Panc1 (cell line): ENCODE measurements at regions not wholly inside any gene's neighbourhood (a gene's known extent, or its start where the extent isn't known, plus 50 kb on each side); places are given as distances from the start of the nearest gene placed in this dataset.

Experiments used
- ATAC-seq: fragments of 200-7000 bp; cut with Tn5 transposase; 2 replicates; pipeline ENCODE4 v1.9.1; 2020; ENCODE audit warnings: mild to moderate bottlenecking, moderate library complexity
- BruUV-seq: library from RNA; stranded (reverse); fragments of 400-500 nt; replicated peaks from 2 replicates; lab custom pipeline; 2021; lab: Mats Ljungman, UMichigan
- CTCF ChIA-PET: fragments of 300-600 bp; sonication (Branson Sonifier 250); formaldehyde crosslinking; loops from one replicate; lab custom pipeline; 2022; ENCODE audit warnings: antibody characterized with exemption; lab: Charles Lee
- POLR2A ChIA-PET: fragments of 300-600 bp; sonication (Branson Sonifier 250); formaldehyde crosslinking; loops from one replicate; lab custom pipeline; 2022; ENCODE audit warnings: antibody characterized with exemption; lab: Charles Lee
- DNase-seq: peaks from one replicate; pipeline ENCODE4 v3.0.0-alpha.2; 2010; ENCODE audit warnings: low read depth, low spot score
- H3K27ac ChIP-seq: 2 replicates; pipeline ENCODE4 v1.5.1; 2011; ENCODE audit warnings: mild to moderate bottlenecking, low read length, inconsistent platforms
- H3K27me3 ChIP-seq: fragments of 200-500 bp; sonication (Bioruptor generic); 2 replicates; pipeline ENCODE4 v1.6.0; 2014; ENCODE audit warnings: low read length, inconsistent platforms; ENCODE audit not compliant: control insufficient read depth, insufficient read depth
- H3K36me3 ChIP-seq: fragments of 200-500 bp; sonication (Bioruptor generic); 2 replicates; pipeline ENCODE4 v1.5.1; 2014; ENCODE audit warnings: inconsistent platforms, mild to moderate bottlenecking, low read length, moderate library complexity; ENCODE audit not compliant: control insufficient read depth, insufficient read depth
- H3K4me1 ChIP-seq: 2 replicates; pipeline ENCODE4 v1.5.1; 2011; ENCODE audit warnings: inconsistent platforms, mild to moderate bottlenecking, low read length, moderate library complexity; ENCODE audit not compliant: control insufficient read depth, insufficient read depth
- H3K4me3 ChIP-seq, 2 experiments: 2 replicates each; pipeline ENCODE4 v1.5.1; 2011 to 2012; ENCODE audit warnings: low read depth in 2 of 2, low read length in 2 of 2, mild to moderate bottlenecking in 2 of 2, inconsistent platforms in 1 of 2, moderate library complexity in 1 of 2
- H3K9me3 ChIP-seq: fragments of 200-500 bp; sonication (Bioruptor generic); 2 replicates; pipeline ENCODE4 v1.5.1; 2014; ENCODE audit warnings: low read depth, mild to moderate bottlenecking, inconsistent platforms, low read length, moderate library complexity; ENCODE audit not compliant: control insufficient read depth, insufficient read depth
- POLR2AphosphoS5 ChIP-seq: IDR thresholded peaks from 2 replicates; pipeline ENCODE4 v1.6.1; 2012; ENCODE audit warnings: mild to moderate bottlenecking, low read depth, low read length, moderate library complexity
- SIN3A ChIP-seq: IDR thresholded peaks from 2 replicates; pipeline ENCODE4 v1.6.1; 2012; ENCODE audit warnings: low read depth, mild to moderate bottlenecking, low read length, moderate library complexity, borderline replicate concordance; ENCODE audit not compliant: insufficient read depth
- TCF7L2 ChIP-seq: IDR thresholded peaks from 2 replicates; pipeline ENCODE4 v1.6.1; 2011; ENCODE audit warnings: mild to moderate bottlenecking, low read depth, low read length, inconsistent platforms
- in situ Hi-C: cut with HindIII; loops from 2 replicates; pipeline ENCODE4 v1.10.0; 2016; ENCODE audit warnings: low sequenced_read_pairs, low pct_unique_long_range_greater_than_20kb
- intact Hi-C: fragments of 100-400 bp; cut with micrococcal nuclease; formaldehyde crosslinking; loops from one replicate; pipeline ENCODE4 v1.10.0; 2022; ENCODE audit not compliant: unreplicated experiment
- TF ChIP-seq, protein P1 (sequence below), 2 experiments: IDR thresholded peaks; 2 replicates each; pipeline ENCODE4 v1.6.1; 2011 to 2012; ENCODE audit warnings: low read depth in 2 of 2, control low read depth in 1 of 2, low read length in 1 of 2, mild to moderate bottlenecking in 1 of 2, moderate library complexity in 1 of 2; ENCODE audit not compliant: insufficient read depth in 1 of 2
- TF ChIP-seq, protein P2 (sequence below): fragments of 450-650 bp; IDR thresholded peaks from 2 replicates; pipeline ENCODE4 v1.5.1; 2017; ENCODE audit warnings: mild to moderate bottlenecking

DNA sequence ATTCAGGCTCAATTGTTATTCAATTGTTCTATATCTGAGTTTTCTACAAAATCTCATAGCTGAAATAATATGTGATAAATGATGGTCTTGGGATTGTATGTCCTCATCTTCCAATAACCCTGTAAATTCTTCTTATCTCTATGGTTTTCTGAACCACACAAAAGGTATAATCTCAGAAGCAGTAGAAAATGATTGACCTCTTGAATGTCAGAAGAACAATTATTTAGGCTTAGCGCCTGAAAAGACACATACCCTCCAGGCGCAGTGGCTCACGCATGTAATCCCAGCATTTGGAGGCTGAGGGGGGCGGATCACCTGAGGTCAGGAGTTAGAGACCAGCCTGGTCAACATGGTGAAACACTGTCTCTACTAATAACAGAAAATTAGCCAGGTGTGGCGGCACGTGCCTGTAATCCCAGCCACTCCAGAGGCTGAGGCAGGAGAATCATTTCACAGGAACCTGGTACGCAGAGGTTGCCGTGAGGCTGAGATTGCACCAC is 288.0 kb upstream of the TBC1D5 start:
- in situ Hi-C loops: no loop called here
- TF ChIP-seq TCF7L2: no peak
- no peak for TF ChIP-seq POLR2AphosphoS5
- TF ChIP-seq, protein P1, sequence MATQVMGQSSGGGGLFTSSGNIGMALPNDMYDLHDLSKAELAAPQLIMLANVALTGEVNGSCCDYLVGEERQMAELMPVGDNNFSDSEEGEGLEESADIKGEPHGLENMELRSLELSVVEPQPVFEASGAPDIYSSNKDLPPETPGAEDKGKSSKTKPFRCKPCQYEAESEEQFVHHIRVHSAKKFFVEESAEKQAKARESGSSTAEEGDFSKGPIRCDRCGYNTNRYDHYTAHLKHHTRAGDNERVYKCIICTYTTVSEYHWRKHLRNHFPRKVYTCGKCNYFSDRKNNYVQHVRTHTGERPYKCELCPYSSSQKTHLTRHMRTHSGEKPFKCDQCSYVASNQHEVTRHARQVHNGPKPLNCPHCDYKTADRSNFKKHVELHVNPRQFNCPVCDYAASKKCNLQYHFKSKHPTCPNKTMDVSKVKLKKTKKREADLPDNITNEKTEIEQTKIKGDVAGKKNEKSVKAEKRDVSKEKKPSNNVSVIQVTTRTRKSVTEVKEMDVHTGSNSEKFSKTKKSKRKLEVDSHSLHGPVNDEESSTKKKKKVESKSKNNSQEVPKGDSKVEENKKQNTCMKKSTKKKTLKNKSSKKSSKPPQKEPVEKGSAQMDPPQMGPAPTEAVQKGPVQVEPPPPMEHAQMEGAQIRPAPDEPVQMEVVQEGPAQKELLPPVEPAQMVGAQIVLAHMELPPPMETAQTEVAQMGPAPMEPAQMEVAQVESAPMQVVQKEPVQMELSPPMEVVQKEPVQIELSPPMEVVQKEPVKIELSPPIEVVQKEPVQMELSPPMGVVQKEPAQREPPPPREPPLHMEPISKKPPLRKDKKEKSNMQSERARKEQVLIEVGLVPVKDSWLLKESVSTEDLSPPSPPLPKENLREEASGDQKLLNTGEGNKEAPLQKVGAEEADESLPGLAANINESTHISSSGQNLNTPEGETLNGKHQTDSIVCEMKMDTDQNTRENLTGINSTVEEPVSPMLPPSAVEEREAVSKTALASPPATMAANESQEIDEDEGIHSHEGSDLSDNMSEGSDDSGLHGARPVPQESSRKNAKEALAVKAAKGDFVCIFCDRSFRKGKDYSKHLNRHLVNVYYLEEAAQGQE (IDR thresholded peaks at IDR 0.05; ENCODE audit: insufficient read depth in 1 of 2, low read depth in 2 of 2, low read length in 1 of 2): no peak
- TF ChIP-seq, protein P2, sequence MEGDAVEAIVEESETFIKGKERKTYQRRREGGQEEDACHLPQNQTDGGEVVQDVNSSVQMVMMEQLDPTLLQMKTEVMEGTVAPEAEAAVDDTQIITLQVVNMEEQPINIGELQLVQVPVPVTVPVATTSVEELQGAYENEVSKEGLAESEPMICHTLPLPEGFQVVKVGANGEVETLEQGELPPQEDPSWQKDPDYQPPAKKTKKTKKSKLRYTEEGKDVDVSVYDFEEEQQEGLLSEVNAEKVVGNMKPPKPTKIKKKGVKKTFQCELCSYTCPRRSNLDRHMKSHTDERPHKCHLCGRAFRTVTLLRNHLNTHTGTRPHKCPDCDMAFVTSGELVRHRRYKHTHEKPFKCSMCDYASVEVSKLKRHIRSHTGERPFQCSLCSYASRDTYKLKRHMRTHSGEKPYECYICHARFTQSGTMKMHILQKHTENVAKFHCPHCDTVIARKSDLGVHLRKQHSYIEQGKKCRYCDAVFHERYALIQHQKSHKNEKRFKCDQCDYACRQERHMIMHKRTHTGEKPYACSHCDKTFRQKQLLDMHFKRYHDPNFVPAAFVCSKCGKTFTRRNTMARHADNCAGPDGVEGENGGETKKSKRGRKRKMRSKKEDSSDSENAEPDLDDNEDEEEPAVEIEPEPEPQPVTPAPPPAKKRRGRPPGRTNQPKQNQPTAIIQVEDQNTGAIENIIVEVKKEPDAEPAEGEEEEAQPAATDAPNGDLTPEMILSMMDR: no peak
- no peak for TF ChIP-seq SIN3A
- BruUV-seq: no TSS peak
- Histone ChIP-seq H3K4me3 (no peak overlapping the region), H3K27ac (no peak overlapping the region), H3K36me3 (no peaks in the 10 kb centered on the region), H3K27me3 (no peaks in the 10 kb centered on the region), H3K4me1 (no peaks in the 10 kb centered on the region), H3K9me3 (no peaks in the 10 kb centered on the region)
- ChIA-PET POLR2A (no interaction called here), CTCF (no interaction called here)
- intact Hi-C loops: no loop called here
- no peak for DNase-seq
- ATAC-seq: no peak

DNA sequence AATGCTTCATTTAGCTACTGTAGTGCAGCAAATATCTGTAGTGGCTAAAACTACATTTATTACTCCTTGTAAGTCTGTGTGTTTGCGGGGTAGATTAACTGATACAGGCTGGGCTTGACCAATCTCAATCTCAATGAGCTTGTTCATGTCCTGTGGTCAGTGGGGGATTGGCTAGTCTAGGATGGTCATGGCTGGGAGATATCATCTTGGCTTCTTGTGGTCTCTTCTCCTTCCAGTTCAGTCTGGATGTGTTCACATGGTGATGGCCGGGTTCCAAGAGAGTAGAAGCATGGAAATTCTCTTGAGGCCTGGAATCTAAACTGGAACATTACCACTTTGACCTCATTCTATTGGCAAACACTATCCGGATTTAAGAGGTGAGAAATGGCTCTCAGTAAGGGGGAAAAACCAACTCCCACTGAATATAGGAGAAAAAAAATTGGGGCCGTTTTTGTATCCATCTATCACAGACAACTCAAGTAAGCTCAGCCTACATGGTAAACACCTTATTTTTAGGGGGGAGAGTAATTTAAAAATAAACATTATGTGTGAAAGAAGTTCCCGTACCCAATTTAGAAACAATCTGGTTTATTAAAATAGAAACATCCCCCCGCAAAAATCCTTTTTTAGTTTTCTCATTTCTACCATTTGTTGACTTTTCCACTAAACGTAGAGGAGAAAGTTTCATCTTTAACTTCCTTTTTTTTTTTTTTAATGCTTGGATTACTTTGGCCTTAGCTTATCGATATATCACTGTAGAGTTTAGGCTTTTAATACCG is 284.9 kb upstream of the TBC1D5 start:
- ChIA-PET CTCF (no interaction called here), POLR2A (no interaction called here)
- no peak for DNase-seq
- BruUV-seq: no TSS peak
- intact Hi-C loops: no loop called here
- TF ChIP-seq SIN3A: no peak
- no peak for TF ChIP-seq TCF7L2
- TF ChIP-seq, protein P1 (IDR thresholded peaks at IDR 0.05; ENCODE audit: insufficient read depth in 1 of 2, low read depth in 2 of 2, low read length in 1 of 2): no peak
- TF ChIP-seq, protein P2: no peak
- TF ChIP-seq POLR2AphosphoS5: no peak
- Histone ChIP-seq H3K27ac (no peak overlapping the region), H3K9me3 (no peaks in the 10 kb centered on the region), H3K4me3 (no peak overlapping the region), H3K4me1 (no peaks in the 10 kb centered on the region), H3K27me3 (no peaks in the 10 kb centered on the region), H3K36me3 (no peaks in the 10 kb centered on the region)
- in situ Hi-C loops: no loop called here
- no peak for ATAC-seq
